GM19238 (cell line): ENCODE measurements at regions not wholly inside any gene's neighbourhood (a gene's known extent, or its start where the extent isn't known, plus 50 kb on each side); places are given as distances from the start of the nearest gene placed in this dataset.

ENCODE experiments used
- DNase-seq: peaks from one replicate; pipeline ENCODE4 v3.0.0; 2011; ENCODE audit warnings: low spot score; ENCODE audit not compliant: insufficient read length

GRCh38 chr2:12109363-12110017 lies 363.1 kb downstream of the LPIN1 start:
- DNase-seq, result no peak

GRCh38 chr2:12110074-12110473 lies 363.6 kb downstream of the LPIN1 start:
- no peak for DNase-seq

- DNase-seq, result no peak
These were observed 364.0 kb downstream of the LPIN1 start for GRCh38 chr2:12110481-12110880.

- DNase-seq, result no peak
These were observed 367.0 kb downstream of the LPIN1 start for GRCh38 chr2:12113412-12113811.

- DNase-seq, result no peak
These were observed 368.4 kb downstream of the LPIN1 start for GRCh38 chr2:12114816-12115215.

GRCh38 chr2:12116228-12116750 lies 369.9 kb downstream of the LPIN1 start:
- DNase-seq, result no peak

GRCh38 chr2:12119841-12120240 lies 373.4 kb downstream of the LPIN1 start:
- no peak for DNase-seq

- no peak for DNase-seq
These were observed 374.1 kb downstream of the LPIN1 start for GRCh38 chr2:12120281-12121150.

GRCh38 chr2:12124790-12125189 lies 378.4 kb downstream of the LPIN1 start:
- DNase-seq, result no peak

GRCh38 chr2:12126318-12126717 lies 379.9 kb downstream of the LPIN1 start:
- DNase-seq, result no peak

GRCh38 chr2:12127638-12128037 lies 381.2 kb downstream of the LPIN1 start:
- no peak for DNase-seq

GRCh38 chr2:12131975-12132374 lies 385.5 kb downstream of the LPIN1 start:
- DNase-seq, result no peak

GRCh38 chr2:12141618-12142258 lies 395.3 kb downstream of the LPIN1 start:
- no peak for DNase-seq

GRCh38 chr2:12151716-12152115 lies 405.3 kb downstream of the LPIN1 start:
- no peak for DNase-seq

- DNase-seq, result no peak
These were observed 406.5 kb downstream of the LPIN1 start for GRCh38 chr2:12152888-12153287.

GRCh38 chr2:12155303-12156051 lies 409.0 kb downstream of the LPIN1 start:
- DNase-seq, result no peak

- no peak for DNase-seq
These were observed 409.9 kb downstream of the LPIN1 start for GRCh38 chr2:12156349-12156748.

GRCh38 chr2:12161085-12161484 lies 414.7 kb downstream of the LPIN1 start:
- DNase-seq, result no peak

GRCh38 chr2:12162269-12163247 lies 416.1 kb downstream of the LPIN1 start:
- no peak for DNase-seq

GRCh38 chr2:12163866-12164265 lies 417.4 kb downstream of the LPIN1 start:
- no peak for DNase-seq
